RWPE1 (cell line): ENCODE measurements at regions not wholly inside any gene's neighbourhood (a gene's known extent, or its start where the extent isn't known, plus 50 kb on each side); places are given as distances from the start of the nearest gene placed in this dataset.
"Not testable (repeated sequence)": the region's sequence is repeated elsewhere in the genome, so short reads cannot be mapped to it uniquely, and the experiment has no call there.

Source experiments
- CTCF ChIA-PET: fragments of 350-600 bp; sonication (Branson Sonifier 250); formaldehyde crosslinking; extraction: SDS; loops from one replicate; lab custom pipeline; 2021; lab: Yijun Ruan, JAX
- POLR2A ChIA-PET: fragments of 400-600 bp; formaldehyde crosslinking; extraction: SDS; loops from one replicate; lab custom pipeline; 2020; ENCODE audit warnings: antibody characterized with exemption; ENCODE audit not compliant: low non-redundant PET; lab: Yijun Ruan, JAX
- DNase-seq: peaks from one replicate; pipeline ENCODE4 v3.0.0; 2012; ENCODE audit warnings: low spot score
- H3K27ac ChIP-seq: fragments of 450-650 bp; 2 replicates; pipeline ENCODE4 v1.5.1; 2017
- TF ChIP-seq, protein P1 (sequence below): fragments of 450-650 bp; conservative IDR thresholded peaks from 2 replicates; pipeline ENCODE4 v1.5.1; 2017; ENCODE audit warnings: low read depth, mild to moderate bottlenecking

DNA sequence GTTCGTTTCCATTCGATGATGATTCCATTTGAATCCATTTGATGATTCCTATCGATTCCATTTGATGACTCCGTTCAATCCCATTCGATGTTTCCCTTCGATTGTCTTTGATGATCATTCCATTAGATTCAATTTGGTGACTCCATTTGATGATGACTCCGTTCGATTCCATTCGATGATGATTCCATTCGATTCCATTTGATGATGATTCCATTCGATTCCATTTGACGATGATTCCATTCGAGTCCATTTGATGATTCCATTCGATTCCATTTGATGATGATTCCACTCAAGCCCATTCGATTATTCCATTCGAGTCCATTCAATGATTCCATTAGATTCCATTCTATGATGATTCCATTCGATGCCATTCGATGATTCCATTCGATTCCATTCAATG, 2730.6 kb downstream of the RPIA start:
- POLR2A ChIA-PET, DNase-seq, H3K27ac ChIP-seq, CTCF ChIA-PET: not testable (repeated sequence)

DNA sequence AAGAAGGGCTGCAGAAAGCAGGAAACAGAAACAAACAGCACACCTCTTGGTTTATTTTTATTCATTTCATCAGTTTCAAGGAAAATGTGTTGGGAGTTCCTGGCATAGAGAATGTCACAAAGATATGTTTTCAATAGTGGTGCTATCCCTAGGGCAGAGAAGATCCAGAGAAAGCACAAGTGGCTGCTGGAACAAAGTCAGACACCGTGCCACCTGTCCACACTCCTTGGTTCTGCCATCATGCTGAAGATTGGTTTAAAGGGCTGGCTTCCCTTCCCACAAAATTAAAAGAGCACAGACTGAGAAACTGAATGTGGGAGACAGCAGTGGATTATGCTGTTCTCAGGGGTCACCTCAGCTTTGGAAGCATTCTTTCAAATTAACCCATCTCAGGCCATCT, 2735.7 kb downstream of the RPIA start:
- POLR2A ChIA-PET, CTCF ChIA-PET, H3K27ac ChIP-seq, DNase-seq: not testable (repeated sequence)

DNA sequence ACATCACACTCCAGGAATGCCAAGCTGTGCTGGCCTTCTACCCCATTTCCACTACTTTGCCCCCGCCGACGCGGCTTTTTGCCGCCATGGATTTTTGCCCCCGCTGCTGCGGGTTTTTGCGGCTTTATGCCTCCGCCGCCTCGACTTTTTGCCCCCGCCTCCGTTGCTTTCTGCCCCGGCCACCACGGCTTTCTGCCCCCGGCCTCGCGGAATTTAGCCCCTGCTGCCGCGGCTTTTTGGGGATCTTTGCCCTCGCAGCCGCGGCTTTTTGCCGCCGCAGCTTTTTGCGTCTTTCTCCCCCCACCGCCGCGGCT, 2750.4 kb downstream of the RPIA start:
- H3K27ac ChIP-seq, DNase-seq, CTCF ChIA-PET, POLR2A ChIA-PET: not testable (repeated sequence)

DNA sequence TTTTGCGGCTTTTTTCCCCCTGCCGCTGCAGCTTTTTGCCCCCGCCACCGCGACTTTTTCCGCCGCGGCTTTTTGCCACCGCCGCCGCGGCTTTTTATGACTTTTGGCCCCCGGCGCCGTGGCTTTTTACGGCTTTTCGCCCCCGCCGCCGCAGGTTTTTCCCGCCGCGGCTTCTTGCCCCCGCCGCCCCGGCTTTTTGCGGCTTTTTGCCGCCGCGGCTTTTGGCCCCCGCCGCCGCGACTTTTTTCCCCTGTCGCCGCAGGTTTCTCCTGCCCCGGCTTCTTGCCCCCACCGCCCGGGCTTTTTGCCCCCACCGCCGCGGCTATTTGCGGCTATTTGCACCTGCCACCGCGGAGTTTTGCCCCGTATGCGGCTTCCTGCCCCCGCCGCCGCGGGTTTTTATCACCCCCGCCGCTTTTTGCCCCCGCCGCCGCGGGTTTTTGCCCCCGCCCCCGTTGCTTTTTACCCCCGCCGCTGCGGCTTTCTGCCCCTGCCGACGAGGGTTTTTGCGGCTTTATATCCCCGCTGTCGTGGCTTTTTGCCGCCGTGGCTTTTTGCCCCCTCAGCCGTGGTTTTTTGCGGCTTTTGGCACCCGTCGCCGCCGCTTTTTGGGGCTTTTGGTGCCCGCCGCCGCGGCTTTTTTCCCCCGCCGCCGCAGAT, 2750.9 kb downstream of the RPIA start:
- TF ChIP-seq, protein P1, sequence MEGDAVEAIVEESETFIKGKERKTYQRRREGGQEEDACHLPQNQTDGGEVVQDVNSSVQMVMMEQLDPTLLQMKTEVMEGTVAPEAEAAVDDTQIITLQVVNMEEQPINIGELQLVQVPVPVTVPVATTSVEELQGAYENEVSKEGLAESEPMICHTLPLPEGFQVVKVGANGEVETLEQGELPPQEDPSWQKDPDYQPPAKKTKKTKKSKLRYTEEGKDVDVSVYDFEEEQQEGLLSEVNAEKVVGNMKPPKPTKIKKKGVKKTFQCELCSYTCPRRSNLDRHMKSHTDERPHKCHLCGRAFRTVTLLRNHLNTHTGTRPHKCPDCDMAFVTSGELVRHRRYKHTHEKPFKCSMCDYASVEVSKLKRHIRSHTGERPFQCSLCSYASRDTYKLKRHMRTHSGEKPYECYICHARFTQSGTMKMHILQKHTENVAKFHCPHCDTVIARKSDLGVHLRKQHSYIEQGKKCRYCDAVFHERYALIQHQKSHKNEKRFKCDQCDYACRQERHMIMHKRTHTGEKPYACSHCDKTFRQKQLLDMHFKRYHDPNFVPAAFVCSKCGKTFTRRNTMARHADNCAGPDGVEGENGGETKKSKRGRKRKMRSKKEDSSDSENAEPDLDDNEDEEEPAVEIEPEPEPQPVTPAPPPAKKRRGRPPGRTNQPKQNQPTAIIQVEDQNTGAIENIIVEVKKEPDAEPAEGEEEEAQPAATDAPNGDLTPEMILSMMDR, result no peak
- H3K27ac ChIP-seq, result no peak overlapping the region
- ChIA-PET POLR2A (no interaction called here), CTCF (no interaction called here)
- no peak for DNase-seq

DNA sequence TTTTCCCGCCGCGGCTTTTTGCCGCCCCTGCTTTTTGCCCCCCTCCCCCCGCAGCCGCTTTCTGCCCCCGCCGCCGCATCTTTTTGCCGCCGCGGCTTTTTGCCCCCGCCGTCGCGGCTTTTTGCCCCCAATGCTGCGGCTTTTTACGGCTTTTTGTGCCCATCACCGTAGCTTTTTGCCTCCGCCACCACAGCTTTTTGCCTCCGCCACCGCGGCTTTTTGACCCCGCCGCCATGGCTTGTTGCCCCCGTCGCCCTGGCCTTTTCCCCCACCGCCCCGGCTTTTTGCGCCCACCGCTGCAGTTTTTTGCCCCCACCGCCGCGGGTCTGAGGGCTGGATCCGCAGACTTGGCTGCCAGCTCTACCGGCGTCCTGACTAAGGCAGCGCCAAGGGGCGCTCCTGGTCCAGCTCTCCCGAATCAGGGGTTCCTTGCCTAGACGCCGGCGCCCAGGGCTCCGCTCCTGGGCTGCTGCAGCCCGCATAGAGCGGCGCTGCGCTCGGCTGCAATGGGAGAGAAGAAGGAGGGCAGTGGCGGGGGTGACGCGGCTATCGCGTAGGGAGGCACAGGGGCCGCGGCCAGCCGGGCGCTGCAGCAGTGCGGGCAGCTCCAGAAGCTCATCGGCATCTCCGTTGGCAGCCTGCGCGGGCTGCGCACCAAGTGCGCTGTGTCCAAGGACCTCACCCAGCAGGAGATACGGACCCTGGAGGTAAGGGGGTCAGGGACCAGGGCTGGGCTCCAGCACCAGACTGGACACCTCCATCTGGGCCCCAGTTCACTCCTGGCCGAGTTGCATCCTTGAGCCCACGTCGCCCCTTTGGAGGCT, 2751.6 kb downstream of the RPIA start:
- POLR2A ChIA-PET, H3K27ac ChIP-seq, DNase-seq, CTCF ChIA-PET: not testable (repeated sequence)

DNA sequence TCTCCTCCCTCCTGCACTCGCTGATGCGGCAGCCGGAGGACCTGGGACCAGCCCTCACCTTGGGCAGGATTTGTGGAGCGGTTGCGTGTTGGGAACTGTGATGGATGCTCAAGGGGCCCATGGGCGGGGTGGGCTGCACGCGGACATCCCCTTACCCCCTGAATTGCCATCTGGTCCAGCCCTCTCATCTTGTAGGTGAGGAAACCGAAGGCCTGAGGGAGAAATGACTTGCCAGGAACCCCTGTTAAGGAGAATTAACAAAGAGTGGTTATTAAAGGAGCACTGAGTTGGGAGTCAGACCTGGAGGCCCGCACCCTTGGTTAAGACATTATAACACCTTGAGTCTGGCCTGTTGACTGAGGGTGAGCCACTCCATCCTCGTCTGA, 2752.2 kb downstream of the RPIA start:
- DNase-seq, POLR2A ChIA-PET, CTCF ChIA-PET: not testable (repeated sequence)

DNA sequence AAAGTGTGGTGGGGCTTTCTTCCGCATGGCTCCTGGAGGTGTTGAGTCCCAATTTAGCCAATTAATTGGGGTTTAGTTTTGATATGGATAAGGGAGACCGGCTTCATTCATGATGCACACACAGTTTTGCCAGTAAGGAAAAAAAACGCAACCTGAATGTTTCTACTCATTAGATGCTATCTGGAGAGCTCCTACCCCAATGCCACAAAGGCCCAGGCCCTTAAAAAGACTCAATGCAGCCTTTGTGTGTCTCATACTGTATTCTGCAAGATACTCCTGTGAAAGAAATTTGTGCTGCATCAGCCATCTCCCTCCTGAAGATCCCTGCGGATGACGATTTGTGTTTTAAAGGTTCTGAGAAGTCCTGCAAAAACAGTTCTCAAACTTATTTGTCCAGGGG, 2754.2 kb downstream of the RPIA start:
- DNase-seq, H3K27ac ChIP-seq, CTCF ChIA-PET, POLR2A ChIA-PET: not testable (repeated sequence)

More for the DNA sequence above, 2752.2 kb downstream of the RPIA start:
- not testable (repeated sequence) for H3K27ac ChIP-seq

DNA sequence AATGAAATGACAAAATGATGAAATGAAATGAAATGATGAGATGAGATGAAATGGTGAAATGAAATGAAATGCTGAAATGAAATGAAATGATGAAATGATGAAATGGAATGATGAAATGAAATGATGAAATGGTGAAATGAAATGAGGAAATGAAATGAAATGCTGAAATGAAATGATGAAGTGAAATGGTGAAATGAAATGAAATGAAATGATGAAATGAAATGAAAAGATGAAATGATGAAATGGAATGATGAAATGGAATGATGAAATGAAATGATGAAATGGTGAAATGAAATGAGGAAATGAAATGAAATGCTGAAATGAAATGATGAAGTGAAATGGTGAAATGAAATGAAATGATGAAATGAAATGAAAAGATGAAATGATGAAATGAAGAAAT, 2755.0 kb downstream of the RPIA start:
- DNase-seq, CTCF ChIA-PET, POLR2A ChIA-PET, H3K27ac ChIP-seq: not testable (repeated sequence)

DNA sequence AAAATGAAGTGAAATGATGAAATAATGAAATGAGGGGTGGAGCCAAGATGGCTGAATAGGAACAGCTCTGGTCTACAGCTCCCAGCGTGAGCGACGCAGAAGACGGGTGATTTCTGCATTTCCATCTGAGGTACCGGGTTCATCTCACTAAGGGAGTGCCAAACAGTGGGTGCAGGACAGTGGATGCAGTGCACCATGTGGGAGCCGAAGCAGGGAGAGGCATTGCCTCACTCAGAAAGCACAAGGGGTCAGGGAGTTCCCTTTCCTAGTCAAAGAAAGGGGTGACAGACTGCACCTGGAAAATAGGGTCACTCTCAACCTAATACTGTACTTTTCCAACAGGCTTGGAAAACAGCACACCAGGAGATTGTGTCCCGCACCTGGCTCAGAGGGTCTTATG, 2755.4 kb downstream of the RPIA start:
- POLR2A ChIA-PET, result not testable (repeated sequence)

DNA sequence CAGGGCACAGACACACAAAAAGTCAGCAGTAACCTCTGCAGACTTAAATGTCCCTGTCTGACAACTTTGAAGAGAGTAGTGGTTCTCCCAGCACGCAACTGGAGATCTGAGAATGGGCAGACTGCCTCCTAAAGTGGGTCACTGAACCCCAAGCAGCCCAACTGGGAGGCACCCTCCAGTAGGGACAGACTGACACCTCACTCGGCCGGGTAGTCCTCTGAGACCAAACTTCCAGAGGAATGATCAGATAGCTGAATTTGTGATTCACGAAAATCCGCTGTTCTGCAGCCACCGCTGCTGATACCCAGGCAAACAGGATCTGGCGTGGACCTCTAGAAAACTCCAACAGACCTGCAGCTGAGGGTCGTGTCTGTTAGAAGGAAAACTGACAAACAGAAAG, 2756.0 kb downstream of the RPIA start:
- CTCF ChIA-PET, DNase-seq, POLR2A ChIA-PET, H3K27ac ChIP-seq: not testable (repeated sequence)

More for the DNA sequence above, 2755.4 kb downstream of the RPIA start:
- DNase-seq, CTCF ChIA-PET, H3K27ac ChIP-seq: not testable (repeated sequence)

DNA sequence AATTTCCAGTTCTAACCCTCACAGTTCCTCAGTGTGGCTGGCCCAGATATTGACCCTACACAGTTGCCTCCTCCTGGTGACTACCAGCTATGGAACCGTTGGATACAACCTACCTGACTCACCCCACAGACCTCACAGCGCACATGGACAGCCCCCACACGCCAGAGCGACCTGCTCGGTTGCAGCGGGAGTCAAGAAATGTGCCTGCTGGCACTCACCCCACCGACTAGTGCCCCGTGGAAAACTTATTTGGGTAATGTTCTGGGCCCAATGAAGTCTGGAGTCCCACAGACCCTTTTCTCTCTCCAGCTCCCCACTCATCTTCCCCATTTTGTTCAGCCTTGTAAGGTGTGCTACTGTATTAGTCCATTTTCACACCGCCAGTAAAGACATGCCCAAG, 2770.8 kb downstream of the RPIA start:
- POLR2A ChIA-PET, DNase-seq, H3K27ac ChIP-seq, CTCF ChIA-PET: not testable (repeated sequence)

DNA sequence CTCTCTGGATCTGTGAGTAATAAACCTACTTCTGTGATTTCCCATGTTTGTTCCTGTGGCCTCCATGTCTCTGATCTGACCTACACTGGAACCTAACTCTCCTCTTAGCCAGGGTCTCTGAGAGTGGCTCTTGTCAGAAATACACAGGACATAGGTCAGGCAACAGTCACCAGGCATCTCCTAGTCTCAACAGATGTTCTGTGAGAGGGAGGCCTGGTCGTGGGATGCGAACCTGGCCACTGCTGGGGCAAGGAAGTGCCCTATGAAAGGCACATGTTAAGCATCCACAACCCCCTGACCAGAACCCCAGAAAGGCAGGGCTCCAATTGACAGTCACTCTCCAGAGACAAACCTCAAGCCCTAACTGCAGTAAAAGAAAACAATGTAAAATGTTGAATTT, 2771.5 kb downstream of the RPIA start:
- CTCF ChIA-PET, POLR2A ChIA-PET, DNase-seq: not testable (repeated sequence)

DNA sequence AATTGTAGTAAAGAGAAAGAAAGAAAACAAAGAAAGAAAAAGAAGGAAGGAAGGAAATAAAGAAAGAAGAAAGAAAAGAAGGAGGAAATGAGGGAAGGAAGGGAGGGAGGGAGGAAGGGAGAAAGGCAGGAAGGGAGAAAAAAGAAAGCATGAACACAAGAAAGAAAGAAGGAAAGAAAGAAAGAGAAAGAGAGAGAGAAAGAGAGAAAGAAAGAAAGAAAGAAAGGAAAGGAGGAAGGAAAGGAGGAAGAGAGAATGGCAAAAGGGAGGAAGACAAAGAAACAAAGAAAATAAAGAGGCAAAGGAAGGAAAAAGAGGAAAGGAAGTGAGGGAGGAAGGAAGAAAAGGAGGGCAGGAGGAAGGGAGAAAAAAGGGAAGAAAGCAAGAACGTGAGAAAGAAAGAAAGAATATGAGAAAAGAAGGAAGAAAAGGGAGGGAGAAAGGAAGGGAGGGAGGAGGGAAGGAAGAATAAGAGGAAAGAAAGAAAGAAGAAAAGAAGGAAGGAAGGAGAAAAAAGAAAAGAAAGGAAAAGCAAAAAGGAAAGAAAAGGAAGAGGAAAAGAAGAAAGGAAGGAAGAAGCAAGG, 2775.4 kb downstream of the RPIA start:
- CTCF ChIA-PET, POLR2A ChIA-PET, DNase-seq, H3K27ac ChIP-seq: not testable (repeated sequence)

More for the DNA sequence above, 2771.5 kb downstream of the RPIA start:
- H3K27ac ChIP-seq, result not testable (repeated sequence)

DNA sequence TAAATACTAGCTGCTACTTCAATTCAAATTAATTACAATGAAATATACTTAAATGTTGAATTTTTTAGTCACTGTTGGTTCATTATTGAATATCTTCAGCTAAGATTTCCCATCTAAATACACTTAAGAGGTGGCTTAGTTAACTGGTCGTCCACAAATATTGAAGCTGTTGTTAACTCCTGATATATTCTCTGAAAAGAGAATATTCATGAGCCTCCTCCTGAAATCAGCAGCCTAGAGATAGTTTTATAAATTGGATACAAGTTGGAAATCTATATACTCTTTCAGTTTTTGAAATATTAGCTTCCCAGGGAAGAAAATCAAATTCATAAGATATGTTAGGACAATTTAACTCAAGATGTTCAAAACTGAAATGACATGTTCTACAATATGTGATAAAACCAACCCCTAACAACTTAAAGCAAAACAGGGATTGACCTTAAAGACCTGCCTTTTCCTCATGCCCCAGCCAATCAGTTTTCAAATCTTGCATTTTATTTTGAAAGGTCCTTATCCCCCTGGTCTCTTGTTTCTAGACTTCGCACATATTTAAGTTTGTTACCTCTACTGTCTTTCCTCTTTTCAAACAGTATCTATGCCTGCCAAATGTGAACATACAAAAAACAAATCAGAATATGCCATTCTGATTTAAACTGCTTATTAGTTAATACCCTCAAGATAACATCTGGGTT, 2784.9 kb downstream of the RPIA start:
- POLR2A ChIA-PET, CTCF ChIA-PET, DNase-seq, H3K27ac ChIP-seq: not testable (repeated sequence)

DNA sequence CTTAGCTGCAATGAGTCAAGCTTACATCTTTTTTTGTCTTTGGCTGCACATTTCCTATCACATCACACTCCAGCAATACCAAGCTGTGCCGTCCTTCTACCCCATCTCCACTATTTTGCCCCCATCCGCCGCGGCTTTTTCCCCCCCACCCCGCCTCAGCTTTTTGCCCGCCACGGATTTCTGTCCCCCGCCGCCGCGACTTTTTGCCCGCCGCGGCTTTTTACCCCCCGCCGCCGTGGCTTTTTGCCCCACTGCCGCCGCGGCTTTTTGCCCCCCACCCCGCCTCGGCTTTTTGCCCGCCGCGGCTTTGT, 2785.4 kb downstream of the RPIA start:
- H3K27ac ChIP-seq, CTCF ChIA-PET, DNase-seq, POLR2A ChIA-PET: not testable (repeated sequence)

DNA sequence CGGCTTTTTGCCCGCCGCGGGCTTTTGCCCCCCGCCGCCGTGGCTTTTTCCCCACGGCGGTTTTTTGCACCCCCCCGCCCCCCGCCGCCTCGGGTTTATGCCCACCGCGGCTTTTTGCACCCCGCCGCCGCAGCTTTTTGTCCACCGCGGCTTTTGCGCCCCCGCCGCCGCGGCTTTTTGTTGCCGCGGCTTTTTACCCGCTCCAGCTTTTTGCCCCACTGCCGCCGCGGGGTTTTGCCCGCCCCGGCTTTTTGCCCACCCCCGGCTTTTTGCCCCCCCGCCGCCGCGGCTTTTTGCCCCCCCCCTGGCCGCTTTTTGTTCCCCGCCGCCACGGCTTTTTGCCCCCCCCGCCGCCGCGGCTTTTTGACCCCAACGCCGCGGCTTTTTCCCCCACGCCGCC, 2785.8 kb downstream of the RPIA start:
- H3K27ac ChIP-seq, POLR2A ChIA-PET, CTCF ChIA-PET, DNase-seq: not testable (repeated sequence)
